ENCODE measurements at regions not wholly inside any gene's neighbourhood (a gene's known extent, or its start where the extent isn't known, plus 50 kb on each side); places are given as distances from the start of the nearest gene placed in this dataset.

DNA sequence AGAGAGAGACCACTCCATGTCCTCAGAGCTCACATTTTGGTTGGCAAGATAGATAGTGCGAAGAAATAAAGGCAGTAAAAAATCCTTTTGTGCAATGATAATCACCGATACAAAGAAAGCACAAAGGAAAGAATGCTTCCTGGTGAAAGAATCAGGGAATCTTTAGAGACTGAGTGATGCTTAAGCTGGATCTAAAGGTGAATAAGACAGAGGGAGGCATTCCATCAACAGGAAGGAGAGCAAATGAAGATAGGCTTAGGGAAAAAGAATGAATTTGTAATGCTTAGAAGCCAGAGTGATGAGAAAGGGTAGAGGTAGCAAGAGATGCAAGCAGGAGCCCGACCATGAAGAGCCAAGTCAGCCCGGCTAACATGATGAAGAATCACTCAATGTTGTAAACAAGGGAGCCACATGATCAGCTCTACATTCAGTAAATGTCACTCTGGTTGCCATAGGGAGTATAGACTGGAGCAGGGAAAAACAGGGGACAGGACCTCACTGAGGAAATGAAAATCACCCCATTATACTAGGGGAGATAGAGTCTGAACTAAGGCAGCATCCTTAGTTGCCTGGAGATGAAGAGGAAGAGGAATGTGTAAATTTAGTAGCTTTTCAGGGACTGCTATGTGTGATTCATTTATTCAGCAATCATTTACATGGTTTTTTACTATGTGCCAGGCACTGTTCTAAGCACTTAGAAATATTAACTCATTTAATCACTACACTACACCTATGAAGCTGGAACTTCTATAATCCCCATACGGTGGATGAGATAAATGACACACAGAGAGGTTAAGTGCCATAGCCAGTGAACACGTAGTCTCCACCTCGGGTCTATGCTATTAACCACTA lies 402.6 kb upstream of the NFIA start:
- intact Hi-C loops (cut with DNase I, micrococcal nuclease), result no loop called here
- no peak overlapping the region for H3K4me3 Mint-ChIP-seq
- ATAC-seq (ENCODE audit: poor library complexity) (no peak), DNase-seq (no peak)
- H3K27me3 Mint-ChIP-seq, result peaks cover 4% of the 10 kb centered on the region
- H3K27ac Mint-ChIP-seq, result no peak overlapping the region
- CTCF ChIA-PET, result no interaction called here
- no peaks in the 10 kb centered on the region for H3K9me3 Mint-ChIP-seq
- no peak overlapping the region for H3K4me3 ChIP-seq (ENCODE audit: low read length)
- no peaks in the 10 kb centered on the region for H3K4me1 ChIP-seq (ENCODE audit: insufficient read depth, low read length)
- no peaks in the 10 kb centered on the region for H3K9me3 ChIP-seq (ENCODE audit: control insufficient read depth in 1 of 2, insufficient read depth in 1 of 2, low read length in 2 of 2)
- H3K36me3 ChIP-seq (ENCODE audit: insufficient read depth, low read length), result no peaks in the 10 kb centered on the region
- H3K27me3 ChIP-seq (ENCODE audit: control insufficient read depth in 1 of 2, insufficient read depth in 2 of 2, low read length in 2 of 2), result no peaks in the 10 kb centered on the region
- H3K27ac ChIP-seq (ENCODE audit: low read depth in 1 of 2, low read length in 2 of 2), result no peak overlapping the region
- no peaks in the 10 kb centered on the region for H3K36me3 Mint-ChIP-seq (ENCODE audit: low read depth)
- TF ChIP-seq, protein P1, sequence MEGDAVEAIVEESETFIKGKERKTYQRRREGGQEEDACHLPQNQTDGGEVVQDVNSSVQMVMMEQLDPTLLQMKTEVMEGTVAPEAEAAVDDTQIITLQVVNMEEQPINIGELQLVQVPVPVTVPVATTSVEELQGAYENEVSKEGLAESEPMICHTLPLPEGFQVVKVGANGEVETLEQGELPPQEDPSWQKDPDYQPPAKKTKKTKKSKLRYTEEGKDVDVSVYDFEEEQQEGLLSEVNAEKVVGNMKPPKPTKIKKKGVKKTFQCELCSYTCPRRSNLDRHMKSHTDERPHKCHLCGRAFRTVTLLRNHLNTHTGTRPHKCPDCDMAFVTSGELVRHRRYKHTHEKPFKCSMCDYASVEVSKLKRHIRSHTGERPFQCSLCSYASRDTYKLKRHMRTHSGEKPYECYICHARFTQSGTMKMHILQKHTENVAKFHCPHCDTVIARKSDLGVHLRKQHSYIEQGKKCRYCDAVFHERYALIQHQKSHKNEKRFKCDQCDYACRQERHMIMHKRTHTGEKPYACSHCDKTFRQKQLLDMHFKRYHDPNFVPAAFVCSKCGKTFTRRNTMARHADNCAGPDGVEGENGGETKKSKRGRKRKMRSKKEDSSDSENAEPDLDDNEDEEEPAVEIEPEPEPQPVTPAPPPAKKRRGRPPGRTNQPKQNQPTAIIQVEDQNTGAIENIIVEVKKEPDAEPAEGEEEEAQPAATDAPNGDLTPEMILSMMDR (IDR thresholded peaks at IDR 0.05), result no peak
- no peaks in the 10 kb centered on the region for H3K4me1 Mint-ChIP-seq (ENCODE audit: low read depth)
- POLR2A ChIA-PET, result no interaction called here

DNA sequence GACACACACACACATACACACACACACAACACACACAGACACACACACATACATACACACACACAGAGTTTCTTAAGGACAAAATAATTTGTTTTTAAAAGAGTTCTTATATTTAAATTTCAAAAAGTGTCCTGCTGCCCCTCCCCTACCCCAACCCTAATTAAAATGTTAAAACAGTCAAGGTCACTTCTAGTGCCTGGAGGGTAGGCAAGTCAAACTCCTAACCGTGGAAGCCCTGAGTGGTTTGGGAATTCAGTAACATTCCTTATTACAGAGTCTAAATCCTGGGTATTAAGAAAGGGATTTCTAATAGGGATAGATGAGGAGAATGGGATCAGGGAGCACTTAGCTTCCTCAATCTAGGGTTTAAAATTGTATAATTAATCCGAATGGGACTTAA lies 403.6 kb upstream of the NFIA start:
- no peaks in the 10 kb centered on the region for H3K9me3 Mint-ChIP-seq
- intact Hi-C loops (cut with DNase I, micrococcal nuclease), result no loop called here

DNA sequence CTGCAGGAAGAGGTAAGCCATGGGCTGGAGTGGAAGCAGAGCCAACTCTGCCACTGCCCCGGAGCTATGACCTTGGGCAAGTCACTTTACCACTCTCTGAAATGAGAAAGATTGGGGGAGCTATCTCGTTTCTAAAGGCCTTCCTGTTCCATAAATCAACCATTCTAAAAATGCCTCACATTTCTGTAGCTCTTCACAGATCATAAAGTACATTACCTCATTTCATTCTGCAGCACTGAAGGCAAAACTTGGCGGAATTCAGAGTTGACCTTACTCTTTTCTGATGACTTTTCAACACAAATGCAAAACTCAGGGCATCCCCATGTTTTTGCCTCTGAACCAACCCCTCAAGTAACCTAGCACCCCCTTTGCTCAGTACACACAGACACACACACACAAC lies 404.0 kb upstream of the NFIA start:
- ChIA-PET POLR2A (no interaction called here), CTCF (no interaction called here)
- Histone ChIP-seq H3K9me3 (ENCODE audit: control insufficient read depth in 1 of 2, insufficient read depth in 1 of 2, low read length in 2 of 2) (no peaks in the 10 kb centered on the region), H3K36me3 (ENCODE audit: insufficient read depth, low read length) (no peaks in the 10 kb centered on the region), H3K4me1 (ENCODE audit: insufficient read depth, low read length) (no peaks in the 10 kb centered on the region), H3K27me3 (ENCODE audit: control insufficient read depth in 1 of 2, insufficient read depth in 2 of 2, low read length in 2 of 2) (no peaks in the 10 kb centered on the region), H3K4me3 (ENCODE audit: low read length) (no peak overlapping the region), H3K27ac (ENCODE audit: low read depth in 1 of 2, low read length in 2 of 2) (no peak overlapping the region)
- no peaks in the 10 kb centered on the region for H3K4me1 Mint-ChIP-seq (ENCODE audit: low read depth)
- ATAC-seq (ENCODE audit: poor library complexity) (no peak), DNase-seq (no peak)
- no peak overlapping the region for H3K27ac Mint-ChIP-seq
- no peak overlapping the region for H3K4me3 Mint-ChIP-seq
- peaks cover 4% of the 10 kb centered on the region for H3K27me3 Mint-ChIP-seq
- no peaks in the 10 kb centered on the region for H3K36me3 Mint-ChIP-seq (ENCODE audit: low read depth)
- TF ChIP-seq, protein P1 (IDR thresholded peaks at IDR 0.05), result no peak
- H3K9me3 Mint-ChIP-seq, result no peaks in the 10 kb centered on the region
- intact Hi-C loops (cut with DNase I, micrococcal nuclease), result no loop called here

More for the DNA sequence above, 403.6 kb upstream of the NFIA start:
- no peak for ATAC-seq (ENCODE audit: poor library complexity)
- ChIA-PET CTCF (no interaction called here), POLR2A (no interaction called here)
- Mint-ChIP-seq H3K27ac (no peak overlapping the region), H3K36me3 (ENCODE audit: low read depth) (no peaks in the 10 kb centered on the region), H3K4me1 (ENCODE audit: low read depth) (no peaks in the 10 kb centered on the region), H3K4me3 (no peak overlapping the region), H3K27me3 (peaks cover 4% of the 10 kb centered on the region)
- Histone ChIP-seq H3K27me3 (ENCODE audit: control insufficient read depth in 1 of 2, insufficient read depth in 2 of 2, low read length in 2 of 2) (no peaks in the 10 kb centered on the region), H3K27ac (ENCODE audit: low read depth in 1 of 2, low read length in 2 of 2) (no peak overlapping the region), H3K9me3 (ENCODE audit: control insufficient read depth in 1 of 2, insufficient read depth in 1 of 2, low read length in 2 of 2) (no peaks in the 10 kb centered on the region), H3K36me3 (ENCODE audit: insufficient read depth, low read length) (no peaks in the 10 kb centered on the region), H3K4me3 (ENCODE audit: low read length) (no peak overlapping the region), H3K4me1 (ENCODE audit: insufficient read depth, low read length) (no peaks in the 10 kb centered on the region)
- TF ChIP-seq, protein P1 (IDR thresholded peaks at IDR 0.05), result no peak
- DNase-seq, result no peak

Data from CD4-positive, alpha-beta T cell (primary cell).